Neural cell (in vitro differentiated cells): ENCODE measurements at regions not wholly inside any gene's neighbourhood (a gene's known extent, or its start where the extent isn't known, plus 50 kb on each side); places are given as distances from the start of the nearest gene placed in this dataset.

Experiments
- H2AFZ ChIP-seq: fragments of 200-600, 300-800 bp; sonication (generic), shearing (Covaris generic); 2 replicates; pipeline ENCODE4 v1.6.0; 2014; ENCODE audit warnings: low read depth, mild to moderate bottlenecking, antibody characterized with exemption, low read length, moderate library complexity
- H3F3A ChIP-seq: fragments of 200-600 bp; shearing (Covaris generic); 2 replicates; pipeline ENCODE4 v1.6.1; 2016; ENCODE audit warnings: mild to moderate bottlenecking, moderate library complexity, mixed read lengths, antibody characterized with exemption, low read length; ENCODE audit not compliant: insufficient read depth, poor library complexity, severe bottlenecking
- H3K27ac ChIP-seq: fragments of 200-600, 300-800 bp; sonication (generic), shearing (Covaris generic); 2 replicates; pipeline ENCODE4 v1.5.1; 2014; ENCODE audit warnings: mild to moderate bottlenecking, low read length, moderate library complexity
- H3K27me3 ChIP-seq: fragments of 300-800, 200-600 bp; sonication (generic), shearing (Covaris generic); 2 replicates; pipeline ENCODE4 v1.6.0; 2014; ENCODE audit warnings: mild to moderate bottlenecking, low read depth, low read length, moderate library complexity; ENCODE audit not compliant: insufficient read depth
- H3K36me3 ChIP-seq: fragments of 300-800, 200-600 bp; sonication (generic), shearing (Covaris generic); 2 replicates; pipeline ENCODE4 v1.5.1; 2014; ENCODE audit warnings: mild to moderate bottlenecking, antibody characterized with exemption, low read length, moderate library complexity; ENCODE audit not compliant: insufficient read depth
- H3K4me2 ChIP-seq: fragments of 300-800, 200-600 bp; sonication (generic), shearing (Covaris generic); 2 replicates; pipeline ENCODE4 v1.6.0; 2014; ENCODE audit warnings: mild to moderate bottlenecking, low read length
- H3K4me3 ChIP-seq: fragments of 300-800, 200-600 bp; sonication (generic), shearing (Covaris generic); 2 replicates; pipeline ENCODE4 v1.5.1; 2014; ENCODE audit warnings: mild to moderate bottlenecking, low read length, moderate library complexity
- H3K79me2 ChIP-seq: fragments of 200-600 bp; shearing (Covaris generic); replicated peaks from 2 replicates; pipeline ENCODE4 v1.6.0; 2014; ENCODE audit warnings: mild to moderate bottlenecking, low read length, moderate library complexity; ENCODE audit not compliant: insufficient read depth
- H3K9ac ChIP-seq: fragments of 300-800, 200-600 bp; sonication (generic), shearing (Covaris generic); 2 replicates; pipeline ENCODE4 v1.6.1; 2016; ENCODE audit warnings: mild to moderate bottlenecking, low read length, mixed read lengths
- H3K9me2 ChIP-seq: fragments of 200-600 bp; shearing (Covaris generic); 2 replicates; pipeline ENCODE4 v1.6.1; 2016; ENCODE audit warnings: mild to moderate bottlenecking, low read length, mixed read lengths; ENCODE audit not compliant: insufficient read depth
- H3K9me3 ChIP-seq: fragments of 200-600, 300-800 bp; sonication (generic), shearing (Covaris generic); 2 replicates; pipeline ENCODE4 v1.6.1; 2016; ENCODE audit warnings: mild to moderate bottlenecking, mixed run types, low read length, moderate library complexity, mixed read lengths
- H4K20me1 ChIP-seq: fragments of 200-600 bp; shearing (Covaris generic); 2 replicates; pipeline ENCODE4 v1.6.1; 2016; ENCODE audit warnings: mild to moderate bottlenecking, mixed run types; ENCODE audit not compliant: insufficient read depth
- EP300 ChIP-seq: fragments of 450-650 bp; conservative IDR thresholded peaks from 2 replicates; pipeline ENCODE4 v1.6.1; 2014; ENCODE audit warnings: antibody characterized with exemption, mild to moderate bottlenecking, moderate library complexity; ENCODE audit not compliant: poor library complexity, severe bottlenecking
- EZH2 ChIP-seq: fragments of 200-600, 300-800 bp; shearing (Covaris generic), sonication (generic); IDR thresholded peaks from 2 replicates; pipeline ENCODE4 v1.6.1; 2014; ENCODE audit warnings: antibody characterized with exemption, low read length, borderline replicate concordance, mild to moderate bottlenecking; ENCODE audit not compliant: insufficient read depth, poor library complexity, severe bottlenecking
- MXI1 ChIP-seq: fragments of 450-650 bp; conservative IDR thresholded peaks from 2 replicates; pipeline ENCODE4 v1.6.1; 2014; ENCODE audit warnings: antibody characterized with exemption, mild to moderate bottlenecking; ENCODE audit not compliant: poor library complexity, severe bottlenecking
- POLR2AphosphoS5 ChIP-seq: IDR thresholded peaks from 2 replicates; pipeline ENCODE4 v1.6.1; 2012
- RAD21 ChIP-seq: fragments of 450-650 bp; conservative IDR thresholded peaks from 2 replicates; pipeline ENCODE4 v1.6.1; 2014; ENCODE audit warnings: antibody characterized with exemption, mild to moderate bottlenecking, moderate library complexity
- SMC3 ChIP-seq: fragments of 450-650 bp; conservative IDR thresholded peaks from 2 replicates; pipeline ENCODE4 v1.6.1; 2014; ENCODE audit warnings: antibody characterized with exemption, mild to moderate bottlenecking, moderate library complexity; ENCODE audit not compliant: poor library complexity
- TAF1 ChIP-seq: IDR thresholded peaks from 2 replicates; pipeline ENCODE4 v1.6.1; 2012; ENCODE audit warnings: low read depth
- TF ChIP-seq, protein P1 (sequence below): IDR thresholded peaks from 2 replicates; pipeline ENCODE4 v1.6.1; 2012; ENCODE audit warnings: borderline replicate concordance
- TF ChIP-seq, protein P2 (sequence below): fragments of 450-650 bp; IDR thresholded peaks from 2 replicates; pipeline ENCODE4 v1.5.1; 2014; ENCODE audit warnings: antibody characterized with exemption, mild to moderate bottlenecking, moderate library complexity; ENCODE audit not compliant: poor library complexity, severe bottlenecking

DNA sequence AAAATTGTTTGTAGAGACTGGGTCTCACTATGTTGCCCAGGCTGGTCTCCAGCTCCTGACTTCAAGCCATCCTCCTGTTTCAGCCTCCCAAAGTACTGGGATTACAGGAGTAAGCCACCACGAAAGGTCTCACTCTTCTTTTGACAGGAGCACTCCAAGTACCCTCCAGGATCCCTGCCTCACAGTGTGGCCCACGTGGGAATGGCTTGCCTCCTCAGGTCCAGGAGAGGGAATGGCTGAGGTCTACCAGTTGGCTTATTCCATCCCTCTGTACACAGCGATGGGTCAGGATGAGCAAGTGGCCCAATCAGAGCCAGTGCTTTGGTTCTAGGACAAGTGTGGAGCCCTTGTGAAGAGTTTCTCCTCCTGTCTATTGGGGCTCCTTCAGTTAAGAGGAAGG, 73.7 kb upstream of the ZNF423 start:
- no peaks in the 10 kb centered on the region for H3K27me3 ChIP-seq
- no peaks in the 10 kb centered on the region for H3K9me2 ChIP-seq
- no peaks in the 10 kb centered on the region for H3K9me3 ChIP-seq
- H3F3A ChIP-seq: no peaks in the 10 kb centered on the region
- no peaks in the 10 kb centered on the region for H3K79me2 ChIP-seq
- no peak overlapping the region for H3K9ac ChIP-seq
- H3K4me3 ChIP-seq: no peak overlapping the region
- H2AFZ ChIP-seq: no peak overlapping the region
- H3K27ac ChIP-seq: no peak overlapping the region
- H4K20me1 ChIP-seq: no peaks in the 10 kb centered on the region
- TF ChIP-seq POLR2AphosphoS5 (no peak), EP300 (no peak), RAD21 (no peak), TAF1 (no peak), EZH2 (no peak), MXI1 (no peak), SMC3 (no peak)
- TF ChIP-seq, protein P1, sequence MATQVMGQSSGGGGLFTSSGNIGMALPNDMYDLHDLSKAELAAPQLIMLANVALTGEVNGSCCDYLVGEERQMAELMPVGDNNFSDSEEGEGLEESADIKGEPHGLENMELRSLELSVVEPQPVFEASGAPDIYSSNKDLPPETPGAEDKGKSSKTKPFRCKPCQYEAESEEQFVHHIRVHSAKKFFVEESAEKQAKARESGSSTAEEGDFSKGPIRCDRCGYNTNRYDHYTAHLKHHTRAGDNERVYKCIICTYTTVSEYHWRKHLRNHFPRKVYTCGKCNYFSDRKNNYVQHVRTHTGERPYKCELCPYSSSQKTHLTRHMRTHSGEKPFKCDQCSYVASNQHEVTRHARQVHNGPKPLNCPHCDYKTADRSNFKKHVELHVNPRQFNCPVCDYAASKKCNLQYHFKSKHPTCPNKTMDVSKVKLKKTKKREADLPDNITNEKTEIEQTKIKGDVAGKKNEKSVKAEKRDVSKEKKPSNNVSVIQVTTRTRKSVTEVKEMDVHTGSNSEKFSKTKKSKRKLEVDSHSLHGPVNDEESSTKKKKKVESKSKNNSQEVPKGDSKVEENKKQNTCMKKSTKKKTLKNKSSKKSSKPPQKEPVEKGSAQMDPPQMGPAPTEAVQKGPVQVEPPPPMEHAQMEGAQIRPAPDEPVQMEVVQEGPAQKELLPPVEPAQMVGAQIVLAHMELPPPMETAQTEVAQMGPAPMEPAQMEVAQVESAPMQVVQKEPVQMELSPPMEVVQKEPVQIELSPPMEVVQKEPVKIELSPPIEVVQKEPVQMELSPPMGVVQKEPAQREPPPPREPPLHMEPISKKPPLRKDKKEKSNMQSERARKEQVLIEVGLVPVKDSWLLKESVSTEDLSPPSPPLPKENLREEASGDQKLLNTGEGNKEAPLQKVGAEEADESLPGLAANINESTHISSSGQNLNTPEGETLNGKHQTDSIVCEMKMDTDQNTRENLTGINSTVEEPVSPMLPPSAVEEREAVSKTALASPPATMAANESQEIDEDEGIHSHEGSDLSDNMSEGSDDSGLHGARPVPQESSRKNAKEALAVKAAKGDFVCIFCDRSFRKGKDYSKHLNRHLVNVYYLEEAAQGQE: no peak
- TF ChIP-seq, protein P2, sequence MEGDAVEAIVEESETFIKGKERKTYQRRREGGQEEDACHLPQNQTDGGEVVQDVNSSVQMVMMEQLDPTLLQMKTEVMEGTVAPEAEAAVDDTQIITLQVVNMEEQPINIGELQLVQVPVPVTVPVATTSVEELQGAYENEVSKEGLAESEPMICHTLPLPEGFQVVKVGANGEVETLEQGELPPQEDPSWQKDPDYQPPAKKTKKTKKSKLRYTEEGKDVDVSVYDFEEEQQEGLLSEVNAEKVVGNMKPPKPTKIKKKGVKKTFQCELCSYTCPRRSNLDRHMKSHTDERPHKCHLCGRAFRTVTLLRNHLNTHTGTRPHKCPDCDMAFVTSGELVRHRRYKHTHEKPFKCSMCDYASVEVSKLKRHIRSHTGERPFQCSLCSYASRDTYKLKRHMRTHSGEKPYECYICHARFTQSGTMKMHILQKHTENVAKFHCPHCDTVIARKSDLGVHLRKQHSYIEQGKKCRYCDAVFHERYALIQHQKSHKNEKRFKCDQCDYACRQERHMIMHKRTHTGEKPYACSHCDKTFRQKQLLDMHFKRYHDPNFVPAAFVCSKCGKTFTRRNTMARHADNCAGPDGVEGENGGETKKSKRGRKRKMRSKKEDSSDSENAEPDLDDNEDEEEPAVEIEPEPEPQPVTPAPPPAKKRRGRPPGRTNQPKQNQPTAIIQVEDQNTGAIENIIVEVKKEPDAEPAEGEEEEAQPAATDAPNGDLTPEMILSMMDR: no peak
- no peaks in the 10 kb centered on the region for H3K36me3 ChIP-seq
- no peak overlapping the region for H3K4me2 ChIP-seq

DNA sequence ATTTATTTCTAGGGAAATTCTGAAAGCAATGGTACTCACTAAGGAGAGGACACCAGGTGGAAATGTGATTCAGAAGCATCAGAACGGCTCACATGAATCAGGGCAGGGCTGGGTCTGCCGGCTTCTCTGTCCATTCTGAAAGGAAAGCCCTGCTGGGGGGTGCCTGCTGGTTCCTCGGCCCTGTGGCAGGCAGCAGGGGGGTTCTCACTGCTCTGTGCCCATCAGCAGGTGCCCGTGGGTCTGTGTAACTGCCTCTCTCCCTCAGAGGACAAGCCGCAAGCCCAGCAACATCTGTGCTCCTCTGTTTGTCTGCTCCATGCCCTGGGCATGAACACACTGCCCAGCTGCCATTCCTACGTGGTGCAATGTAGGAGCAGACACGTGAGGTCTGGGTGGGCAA, 74.9 kb upstream of the ZNF423 start:
- H3K4me3 ChIP-seq: no peak overlapping the region
- TF ChIP-seq, protein P1: no peak
- TF ChIP-seq, protein P2: no peak
- TF ChIP-seq RAD21: no peak

More for the DNA sequence above, 74.9 kb upstream of the ZNF423 start:
- H3K9me3 ChIP-seq: no peaks in the 10 kb centered on the region
- no peaks in the 10 kb centered on the region for H3K27me3 ChIP-seq
- no peak overlapping the region for H3K27ac ChIP-seq
- no peaks in the 10 kb centered on the region for H3F3A ChIP-seq
- no peak overlapping the region for H2AFZ ChIP-seq
- no peaks in the 10 kb centered on the region for H3K79me2 ChIP-seq
- no peaks in the 10 kb centered on the region for H4K20me1 ChIP-seq
- H3K9me2 ChIP-seq: no peaks in the 10 kb centered on the region
- H3K9ac ChIP-seq: no peak overlapping the region
- no peak overlapping the region for H3K4me2 ChIP-seq
- no peaks in the 10 kb centered on the region for H3K36me3 ChIP-seq
